A673 (cell line): ENCODE measurements at regions not wholly inside any gene's neighbourhood (a gene's known extent, or its start where the extent isn't known, plus 50 kb on each side); places are given as distances from the start of the nearest gene placed in this dataset.

ENCODE experiments used
- BruUV-seq: library from RNA; stranded (reverse); fragments of 400-500 nt; replicated peaks from 2 replicates; lab custom pipeline; 2021; lab: Mats Ljungman, UMichigan
- CTCF ChIA-PET: fragments of 300-600 bp; sonication (Branson Sonifier 250); formaldehyde crosslinking; loops from one replicate; lab custom pipeline; 2022; ENCODE audit warnings: antibody characterized with exemption; lab: Charles Lee
- POLR2A ChIA-PET: fragments of 300-600 bp; sonication (Branson Sonifier 250); formaldehyde crosslinking; loops from one replicate; lab custom pipeline; 2022; ENCODE audit warnings: antibody characterized with exemption; ENCODE audit not compliant: low non-redundant PET; lab: Charles Lee
- DNase-seq: peaks from one replicate; pipeline ENCODE4 v3.0.0-alpha.2; 2015; ENCODE audit warnings: low spot score
- H3K27ac ChIP-seq: fragments of 200-600 bp; sonication (generic); 2 replicates; pipeline ENCODE4 v1.5.1; 2016; ENCODE audit warnings: mixed run types, low read depth, mild to moderate bottlenecking, mixed read lengths, antibody characterized with exemption, low read length; ENCODE audit not compliant: poor library complexity, severe bottlenecking
- H3K27me3 ChIP-seq: fragments of 200-600 bp; sonication (generic); replicated peaks from 2 replicates; pipeline ENCODE4 v1.6.1; 2017; ENCODE audit warnings: mixed run types, low read depth, mild to moderate bottlenecking, mixed read lengths, antibody characterized with exemption, low read length; ENCODE audit not compliant: insufficient read depth, poor library complexity
- H3K36me3 ChIP-seq: fragments of 200-600 bp; sonication (generic); 2 replicates; pipeline ENCODE4 v1.6.1; 2016; ENCODE audit warnings: mixed run types, mild to moderate bottlenecking, mixed read lengths, antibody characterized with exemption, low read length; ENCODE audit not compliant: insufficient read depth, poor library complexity, severe bottlenecking
- H3K4me1 ChIP-seq: fragments of 200-600 bp; sonication (generic); 2 replicates; pipeline ENCODE4 v1.6.1; 2017; ENCODE audit warnings: mixed run types, mild to moderate bottlenecking, mixed read lengths, antibody characterized with exemption, low read length; ENCODE audit not compliant: insufficient read depth, poor library complexity, severe bottlenecking
- H3K4me3 ChIP-seq: fragments of 200-600 bp; sonication (generic); 2 replicates; pipeline ENCODE4 v1.5.1; 2016; ENCODE audit warnings: low read depth, mixed run types, mild to moderate bottlenecking, mixed read lengths, low read length; ENCODE audit not compliant: poor library complexity, severe bottlenecking
- H3K9me3 ChIP-seq: fragments of 200-600 bp; sonication (generic); 2 replicates; pipeline ENCODE4 v1.6.1; 2016; ENCODE audit warnings: mixed run types, low read depth, mild to moderate bottlenecking, mixed read lengths, antibody characterized with exemption, low read length; ENCODE audit not compliant: poor library complexity, severe bottlenecking
- CTCF ChIP-seq: fragments of 300-800, 200-600 bp; sonication (generic); conservative IDR thresholded peaks from 2 replicates; pipeline ENCODE4 v1.5.1; 2017; ENCODE audit warnings: low read depth, mild to moderate bottlenecking, antibody characterized with exemption, low read length, moderate library complexity, mixed read lengths
- EZH2 ChIP-seq: fragments of 200-600 bp; sonication (generic); IDR thresholded peaks from 2 replicates; pipeline ENCODE4 v1.6.1; 2017; ENCODE audit warnings: borderline replicate concordance, low read depth, mild to moderate bottlenecking, mixed read lengths, antibody characterized with exemption, low read length; ENCODE audit not compliant: poor library complexity, severe bottlenecking
- intact Hi-C: fragments of 100-400 bp; cut with micrococcal nuclease; formaldehyde crosslinking; loops from one replicate; pipeline ENCODE4 v1.10.0; 2022; ENCODE audit not compliant: unreplicated experiment

DNA sequence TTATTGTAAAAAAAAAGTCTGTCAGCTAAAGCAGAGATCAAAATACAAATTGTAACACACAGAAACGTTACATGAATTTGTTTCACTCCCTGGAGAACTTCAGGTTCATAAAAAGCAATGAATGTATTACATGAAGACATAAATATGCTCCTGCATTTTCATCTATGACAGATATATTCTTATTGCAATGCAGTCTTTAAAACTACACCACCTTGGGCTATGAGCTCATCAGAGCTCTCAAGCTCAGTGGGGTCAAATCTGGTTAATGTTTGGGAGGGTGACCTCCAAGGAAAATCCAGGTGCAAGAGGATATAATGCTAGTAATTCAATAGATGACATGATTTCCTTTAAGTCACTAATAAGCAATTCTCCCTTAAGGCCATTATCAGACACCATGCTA, 606.8 kb downstream of the EPHA3 start:
- ChIA-PET CTCF (no interaction called here), POLR2A (no interaction called here)
- no peak overlapping the region for H3K27ac ChIP-seq
- H3K4me1 ChIP-seq: no peaks in the 10 kb centered on the region
- DNase-seq: no peak
- no peaks in the 10 kb centered on the region for H3K9me3 ChIP-seq
- no peaks in the 10 kb centered on the region for H3K27me3 ChIP-seq
- H3K36me3 ChIP-seq: no peaks in the 10 kb centered on the region
- TF ChIP-seq EZH2 (no peak), CTCF (no peak)
- intact Hi-C loops: no loop called here
- H3K4me3 ChIP-seq: no peak overlapping the region
- no TSS peak for BruUV-seq

DNA sequence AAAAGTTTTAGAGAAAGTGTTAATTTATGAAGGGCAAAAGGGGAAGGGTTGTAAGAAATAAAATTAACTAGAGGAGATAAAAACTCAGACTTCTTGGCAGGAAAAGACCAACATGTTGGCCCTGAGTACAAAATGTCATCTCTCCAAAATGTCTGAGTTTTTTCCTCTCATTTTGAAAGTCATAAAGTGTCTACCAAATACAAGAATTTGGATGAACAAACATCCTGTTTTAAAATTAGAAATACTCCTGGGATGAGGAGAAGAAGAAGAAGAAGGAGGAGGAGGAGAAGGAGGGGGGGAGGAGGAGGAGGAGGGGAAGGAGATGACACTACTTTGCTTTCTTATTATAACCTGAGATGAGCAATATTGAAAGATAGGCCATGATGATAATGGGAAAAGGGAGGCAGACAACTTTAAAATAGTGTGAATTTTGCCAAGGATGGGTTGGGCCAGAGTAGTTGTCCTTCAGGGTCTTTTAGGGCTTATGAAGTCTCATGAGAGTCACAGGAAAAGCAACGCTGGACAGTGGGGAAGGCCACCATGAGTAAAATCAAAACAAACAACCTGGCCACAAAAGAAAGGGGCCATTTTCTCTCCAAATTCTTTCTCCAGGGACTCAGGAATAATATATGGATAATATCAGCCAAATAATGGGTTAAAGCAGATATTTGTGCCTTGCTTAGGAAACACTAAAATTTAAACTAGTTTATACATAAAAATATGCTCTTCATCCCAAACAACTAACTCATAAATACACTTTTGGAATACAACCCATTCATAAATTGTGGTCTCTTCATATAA, 632.9 kb downstream of the EPHA3 start:
- Histone ChIP-seq H3K27me3 (no peaks in the 10 kb centered on the region), H3K4me1 (no peaks in the 10 kb centered on the region), H3K9me3 (no peaks in the 10 kb centered on the region), H3K36me3 (no peaks in the 10 kb centered on the region), H3K27ac (no peak overlapping the region), H3K4me3 (no peak overlapping the region)
- BruUV-seq: no TSS peak
- no peak for DNase-seq
- POLR2A ChIA-PET: no interaction called here
- CTCF ChIA-PET: no interaction called here
- TF ChIP-seq CTCF: no peak
- no peak for TF ChIP-seq EZH2
- intact Hi-C loops: no loop called here

DNA sequence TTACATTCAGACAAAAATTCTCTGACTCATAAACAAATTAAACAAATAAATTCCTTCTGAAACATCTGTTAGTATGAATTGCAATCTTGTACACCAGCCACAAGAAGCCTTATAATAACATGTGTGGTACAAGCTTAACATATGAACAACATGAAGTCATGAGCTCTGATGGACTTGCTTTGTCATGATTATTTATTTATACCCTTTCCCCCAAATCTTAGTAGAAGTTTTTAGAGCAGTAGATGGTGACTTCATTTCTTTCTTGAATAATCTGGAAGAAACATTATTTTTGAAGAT, 633.4 kb downstream of the EPHA3 start:
- no peak overlapping the region for H3K27ac ChIP-seq
- no peaks in the 10 kb centered on the region for H3K9me3 ChIP-seq
- BruUV-seq: no TSS peak
- H3K4me3 ChIP-seq: no peak overlapping the region
- intact Hi-C loops: no loop called here
- H3K4me1 ChIP-seq: no peaks in the 10 kb centered on the region
- H3K27me3 ChIP-seq: no peaks in the 10 kb centered on the region
- ChIA-PET CTCF (no interaction called here), POLR2A (no interaction called here)
- H3K36me3 ChIP-seq: no peaks in the 10 kb centered on the region
- no peak for DNase-seq
- TF ChIP-seq EZH2 (no peak), CTCF (no peak)
